Stimulated activated naive CD8-positive, alpha-beta T cell treated with anti-CD3 and anti-CD28 coated beads, Interleukin-15, Interleukin-2, amounts not matched to agents 100 ng/mL and 50 ng/mL, for 24 hours (primary cell): ENCODE measurements at regions not wholly inside any gene's neighbourhood (a gene's known extent, or its start where the extent isn't known, plus 50 kb on each side); places are given as distances from the start of the nearest gene placed in this dataset.

Source experiments
- H3K27ac Mint-ChIP-seq: one replicate; pipeline ENCODE4 v1.8.0; 2021; ENCODE audit warnings: mild to moderate bottlenecking, mixed read lengths
- H3K27me3 Mint-ChIP-seq: one replicate; pipeline ENCODE4 v1.8.0; 2021; ENCODE audit warnings: mixed read lengths
- H3K36me3 Mint-ChIP-seq: one replicate; pipeline ENCODE4 v1.8.0; 2021; ENCODE audit warnings: low read depth, mixed read lengths
- H3K4me1 Mint-ChIP-seq: one replicate; pipeline ENCODE4 v1.8.0; 2021; ENCODE audit warnings: low read depth, mixed read lengths
- H3K4me3 Mint-ChIP-seq: one replicate; pipeline ENCODE4 v1.8.0; 2021; ENCODE audit warnings: mild to moderate bottlenecking, mixed read lengths
- H3K9me3 Mint-ChIP-seq: one replicate; pipeline ENCODE4 v1.8.0; 2021; ENCODE audit warnings: mixed read lengths

GRCh38 chr21:28669321-28669720, 323.4 kb downstream of the LTN1 start:
- Mint-ChIP-seq H3K27me3 (no peaks in the 10 kb centered on the region), H3K36me3 (peaks cover 6% of the 10 kb centered on the region), H3K4me1 (peaks cover 10% of the 10 kb centered on the region), H3K9me3 (peaks cover 3% of the 10 kb centered on the region), H3K4me3 (no peak overlapping the region), H3K27ac (no peak overlapping the region)

- H3K4me1 Mint-ChIP-seq = peaks cover 1% of the 10 kb centered on the region
- no peak overlapping the region for H3K4me3 Mint-ChIP-seq
- H3K36me3 Mint-ChIP-seq = no peaks in the 10 kb centered on the region
- H3K9me3 Mint-ChIP-seq = peaks cover 4% of the 10 kb centered on the region
- H3K27me3 Mint-ChIP-seq = no peaks in the 10 kb centered on the region
- H3K27ac Mint-ChIP-seq = no peak overlapping the region
Observed at GRCh38 chr21:28663754-28664153, 328.9 kb downstream of the LTN1 start.

- Mint-ChIP-seq H3K27ac (no peak overlapping the region), H3K36me3 (no peaks in the 10 kb centered on the region), H3K4me1 (no peaks in the 10 kb centered on the region), H3K27me3 (no peaks in the 10 kb centered on the region), H3K4me3 (no peak overlapping the region), H3K9me3 (peaks cover 4% of the 10 kb centered on the region)
Observed at GRCh38 chr21:28663111-28663693, 329.5 kb downstream of the LTN1 start.

GRCh38 chr21:28657566-28657965, 335.1 kb downstream of the LTN1 start:
- Mint-ChIP-seq H3K9me3 (peaks cover 8% of the 10 kb centered on the region), H3K36me3 (no peaks in the 10 kb centered on the region), H3K4me3 (no peak overlapping the region), H3K4me1 (no peaks in the 10 kb centered on the region), H3K27me3 (no peaks in the 10 kb centered on the region), H3K27ac (no peak overlapping the region)

GRCh38 chr21:28655471-28655870, 337.2 kb downstream of the LTN1 start:
- no peaks in the 10 kb centered on the region for H3K36me3 Mint-ChIP-seq
- no peaks in the 10 kb centered on the region for H3K27me3 Mint-ChIP-seq
- H3K4me3 Mint-ChIP-seq = no peak overlapping the region
- peaks cover 8% of the 10 kb centered on the region for H3K9me3 Mint-ChIP-seq
- H3K27ac Mint-ChIP-seq = no peak overlapping the region
- H3K4me1 Mint-ChIP-seq = no peaks in the 10 kb centered on the region

- Mint-ChIP-seq H3K27me3 (no peaks in the 10 kb centered on the region), H3K9me3 (peaks cover 8% of the 10 kb centered on the region), H3K4me3 (no peak overlapping the region), H3K27ac (no peak overlapping the region), H3K36me3 (no peaks in the 10 kb centered on the region), H3K4me1 (no peaks in the 10 kb centered on the region)
Observed at GRCh38 chr21:28654406-28654805, 338.3 kb downstream of the LTN1 start.

- no peaks in the 10 kb centered on the region for H3K4me1 Mint-ChIP-seq
- H3K4me3 Mint-ChIP-seq = no peak overlapping the region
- no peaks in the 10 kb centered on the region for H3K9me3 Mint-ChIP-seq
Observed at GRCh38 chr21:28644762-28645161, 347.9 kb downstream of the LTN1 start.

GRCh38 chr21:28642891-28643290, 349.8 kb downstream of the LTN1 start:
- Mint-ChIP-seq H3K9me3 (peaks cover 4% of the 10 kb centered on the region), H3K27me3 (no peaks in the 10 kb centered on the region), H3K4me3 (no peak overlapping the region), H3K4me1 (no peaks in the 10 kb centered on the region), H3K27ac (no peak overlapping the region), H3K36me3 (peaks cover 4% of the 10 kb centered on the region)

More at GRCh38 chr21:28644762-28645161, 347.9 kb downstream of the LTN1 start:
- no peaks in the 10 kb centered on the region for H3K36me3 Mint-ChIP-seq
- H3K27ac Mint-ChIP-seq = no peak overlapping the region
- no peaks in the 10 kb centered on the region for H3K27me3 Mint-ChIP-seq

GRCh38 chr21:28641731-28642130, 350.9 kb downstream of the LTN1 start:
- Mint-ChIP-seq H3K36me3 (peaks cover 5% of the 10 kb centered on the region), H3K4me3 (no peak overlapping the region), H3K4me1 (peaks cover 8% of the 10 kb centered on the region), H3K9me3 (peaks cover 4% of the 10 kb centered on the region), H3K27me3 (no peaks in the 10 kb centered on the region), H3K27ac (no peak overlapping the region)

- H3K9me3 Mint-ChIP-seq = peaks cover 4% of the 10 kb centered on the region
- no peak overlapping the region for H3K27ac Mint-ChIP-seq
- peaks cover 17% of the 10 kb centered on the region for H3K4me1 Mint-ChIP-seq
- H3K27me3 Mint-ChIP-seq = no peaks in the 10 kb centered on the region
- H3K4me3 Mint-ChIP-seq = no peak overlapping the region
- peaks cover 5% of the 10 kb centered on the region for H3K36me3 Mint-ChIP-seq
Observed at GRCh38 chr21:28640326-28640725, 352.4 kb downstream of the LTN1 start.

- Mint-ChIP-seq H3K4me1 (peaks cover 17% of the 10 kb centered on the region), H3K4me3 (no peak overlapping the region), H3K27ac (no peak overlapping the region), H3K36me3 (peaks cover 5% of the 10 kb centered on the region), H3K27me3 (no peaks in the 10 kb centered on the region), H3K9me3 (peaks cover 4% of the 10 kb centered on the region)
Observed at GRCh38 chr21:28639737-28640136, 352.9 kb downstream of the LTN1 start.

- H3K36me3 Mint-ChIP-seq = peaks cover 5% of the 10 kb centered on the region
- H3K4me3 Mint-ChIP-seq = peak overlapping the region; percentile 33
- peak overlapping the region; percentile 57 for H3K27ac Mint-ChIP-seq
- H3K27me3 Mint-ChIP-seq = no peaks in the 10 kb centered on the region
- peaks cover 4% of the 10 kb centered on the region for H3K9me3 Mint-ChIP-seq
- peaks cover 33% of the 10 kb centered on the region for H3K4me1 Mint-ChIP-seq
Observed at GRCh38 chr21:28636752-28637691, 355.7 kb downstream of the LTN1 start.

GRCh38 chr21:28635541-28635940, 357.1 kb downstream of the LTN1 start:
- no peak overlapping the region for H3K4me3 Mint-ChIP-seq
- H3K27ac Mint-ChIP-seq = no peak overlapping the region
- no peaks in the 10 kb centered on the region for H3K27me3 Mint-ChIP-seq
- H3K4me1 Mint-ChIP-seq = peaks cover 33% of the 10 kb centered on the region
- peaks cover 4% of the 10 kb centered on the region for H3K9me3 Mint-ChIP-seq
- H3K36me3 Mint-ChIP-seq = peaks cover 5% of the 10 kb centered on the region

- Mint-ChIP-seq H3K27me3 (no peaks in the 10 kb centered on the region), H3K9me3 (peaks cover 4% of the 10 kb centered on the region), H3K27ac (no peak overlapping the region), H3K36me3 (peaks cover 5% of the 10 kb centered on the region), H3K4me1 (peaks cover 33% of the 10 kb centered on the region), H3K4me3 (no peak overlapping the region)
Observed at GRCh38 chr21:28633839-28634555, 358.7 kb downstream of the LTN1 start.
